ENCODE measurements at regions not wholly inside any gene's neighbourhood (a gene's known extent, or its start where the extent isn't known, plus 50 kb on each side); places are given as distances from the start of the nearest gene placed in this dataset.

DNA sequence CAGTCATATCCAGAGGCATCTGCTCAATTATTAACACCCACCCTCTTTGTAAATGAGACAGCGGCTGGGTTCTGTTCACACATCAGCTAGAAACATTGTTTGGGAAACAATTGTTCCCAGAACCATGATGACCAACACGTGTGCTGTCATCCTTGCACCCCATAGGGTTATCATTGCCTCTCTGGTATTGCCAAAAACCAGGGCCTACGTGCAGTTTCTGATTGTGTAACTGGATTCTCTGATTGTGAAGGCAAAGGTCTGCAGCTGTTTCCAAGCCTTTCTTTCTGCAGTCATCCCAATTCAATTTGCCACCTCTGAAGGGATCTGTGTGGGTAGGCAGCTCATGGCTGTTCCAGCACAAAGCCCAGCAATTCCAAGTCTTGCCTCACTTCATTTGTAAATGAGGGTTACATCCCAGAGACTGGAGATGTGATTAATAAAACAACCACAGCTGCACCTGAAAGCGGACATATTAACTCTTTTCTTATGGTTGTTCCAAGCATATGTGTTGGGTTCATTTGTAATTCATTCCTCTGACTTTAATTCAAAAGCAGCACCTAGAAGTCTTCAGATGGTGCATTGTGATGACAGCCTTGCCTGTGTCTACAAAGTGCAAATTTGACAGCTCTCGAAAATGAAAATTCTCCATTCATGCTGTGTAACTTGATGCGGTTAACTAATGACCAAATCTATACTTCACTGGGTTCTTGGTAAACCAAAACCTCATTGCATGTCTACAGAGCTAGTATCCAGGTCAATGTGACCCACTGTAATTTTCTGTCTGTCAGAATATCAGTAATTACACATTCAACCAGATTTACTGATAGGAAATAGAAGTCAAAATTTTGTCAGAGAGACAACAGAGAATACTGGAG, 66.6 kb downstream of the YIPF5 start:
- Histone ChIP-seq H3K9me3 (no peaks in the 10 kb centered on the region), H3K36me3 (no peaks in the 10 kb centered on the region), H3K27me3 (no peaks in the 10 kb centered on the region), H3K27ac (no peak overlapping the region), H3K4me1 (no peaks in the 10 kb centered on the region), H3K4me3 (no peak overlapping the region)
- TF ChIP-seq, protein P1, sequence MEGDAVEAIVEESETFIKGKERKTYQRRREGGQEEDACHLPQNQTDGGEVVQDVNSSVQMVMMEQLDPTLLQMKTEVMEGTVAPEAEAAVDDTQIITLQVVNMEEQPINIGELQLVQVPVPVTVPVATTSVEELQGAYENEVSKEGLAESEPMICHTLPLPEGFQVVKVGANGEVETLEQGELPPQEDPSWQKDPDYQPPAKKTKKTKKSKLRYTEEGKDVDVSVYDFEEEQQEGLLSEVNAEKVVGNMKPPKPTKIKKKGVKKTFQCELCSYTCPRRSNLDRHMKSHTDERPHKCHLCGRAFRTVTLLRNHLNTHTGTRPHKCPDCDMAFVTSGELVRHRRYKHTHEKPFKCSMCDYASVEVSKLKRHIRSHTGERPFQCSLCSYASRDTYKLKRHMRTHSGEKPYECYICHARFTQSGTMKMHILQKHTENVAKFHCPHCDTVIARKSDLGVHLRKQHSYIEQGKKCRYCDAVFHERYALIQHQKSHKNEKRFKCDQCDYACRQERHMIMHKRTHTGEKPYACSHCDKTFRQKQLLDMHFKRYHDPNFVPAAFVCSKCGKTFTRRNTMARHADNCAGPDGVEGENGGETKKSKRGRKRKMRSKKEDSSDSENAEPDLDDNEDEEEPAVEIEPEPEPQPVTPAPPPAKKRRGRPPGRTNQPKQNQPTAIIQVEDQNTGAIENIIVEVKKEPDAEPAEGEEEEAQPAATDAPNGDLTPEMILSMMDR (IDR thresholded peaks at IDR 0.05 in 4 of 5, conservative IDR thresholded peaks at IDR 0.05 in 1 of 5): no peak
- TF ChIP-seq POLR2A (IDR thresholded peaks at IDR 0.05): no peak
- in situ Hi-C loops (cut with MboI; ENCODE audit: low sequenced_read_pairs in 4 of 4): no loop called here
- DNase-seq: no peak
- no peak for ATAC-seq
- intact Hi-C loops (cut with DNase I; ENCODE audit: low total_unique reads): no loop called here

DNA sequence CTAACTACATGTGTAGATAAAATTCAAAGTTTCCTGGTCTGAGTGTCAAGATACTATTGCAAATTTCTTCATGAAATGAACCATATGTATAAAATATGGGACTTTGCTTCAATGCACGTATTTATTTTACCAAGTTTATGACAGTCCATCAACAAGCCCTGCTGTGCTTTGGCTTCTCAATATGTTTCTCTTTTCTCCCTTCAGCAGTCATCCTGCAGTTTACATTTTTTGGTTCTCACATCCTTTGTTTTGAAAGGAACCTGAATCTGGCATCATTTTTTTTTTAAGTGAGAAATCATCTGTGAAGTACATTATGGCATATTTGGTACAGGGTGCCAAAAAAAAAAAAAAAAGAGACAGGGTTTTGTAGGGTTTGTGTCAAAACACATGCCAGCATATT, 65.1 kb downstream of the YIPF5 start:
- no peaks in the 10 kb centered on the region for H3K4me1 ChIP-seq
- no peak overlapping the region for H3K27ac ChIP-seq
- DNase-seq: no peak
- no peak for ATAC-seq
- TF ChIP-seq POLR2A (IDR thresholded peaks at IDR 0.05): no peak
- TF ChIP-seq, protein P1 (IDR thresholded peaks at IDR 0.05 in 4 of 5, conservative IDR thresholded peaks at IDR 0.05 in 1 of 5): no peak
- no peak overlapping the region for H3K4me3 ChIP-seq
- in situ Hi-C loops (cut with MboI; ENCODE audit: low sequenced_read_pairs in 4 of 4) (no loop called here), intact Hi-C loops (cut with DNase I; ENCODE audit: low total_unique reads) (no loop called here)
- H3K27me3 ChIP-seq: no peaks in the 10 kb centered on the region
- no peaks in the 10 kb centered on the region for H3K36me3 ChIP-seq
- no peaks in the 10 kb centered on the region for H3K9me3 ChIP-seq

DNA sequence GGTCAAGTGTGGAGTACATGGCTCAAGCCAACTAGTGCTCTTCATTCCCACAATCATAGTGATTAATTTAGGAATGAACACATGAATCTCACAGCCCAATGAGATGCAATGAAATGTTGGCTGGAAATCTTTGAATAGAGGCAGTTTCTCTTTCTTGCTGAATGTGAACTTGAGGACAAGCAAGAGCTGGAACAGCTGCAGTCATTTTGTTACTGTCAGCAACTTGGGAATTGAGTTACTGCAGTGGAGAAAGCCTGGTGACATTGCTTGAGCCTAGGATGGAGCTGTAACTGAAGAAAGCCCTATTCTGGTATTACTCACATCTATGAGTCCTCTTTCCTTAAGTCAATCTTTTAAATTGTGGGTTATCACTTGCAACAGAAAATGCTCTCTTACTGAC, 62.3 kb downstream of the YIPF5 start:
- Histone ChIP-seq H3K36me3 (no peaks in the 10 kb centered on the region), H3K27ac (no peak overlapping the region), H3K27me3 (no peaks in the 10 kb centered on the region), H3K9me3 (no peaks in the 10 kb centered on the region), H3K4me1 (no peaks in the 10 kb centered on the region), H3K4me3 (no peak overlapping the region)
- intact Hi-C loops (cut with DNase I; ENCODE audit: low total_unique reads) (no loop called here), in situ Hi-C loops (cut with MboI; ENCODE audit: low sequenced_read_pairs in 4 of 4) (no loop called here)
- ATAC-seq (no peak), DNase-seq (no peak)
- no peak for TF ChIP-seq POLR2A (IDR thresholded peaks at IDR 0.05)
- TF ChIP-seq, protein P1 (IDR thresholded peaks at IDR 0.05 in 4 of 5, conservative IDR thresholded peaks at IDR 0.05 in 1 of 5): no peak
